ENCODE measurements at regions not wholly inside any gene's neighbourhood (a gene's known extent, or its start where the extent isn't known, plus 50 kb on each side); places are given as distances from the start of the nearest gene placed in this dataset.

DNA sequence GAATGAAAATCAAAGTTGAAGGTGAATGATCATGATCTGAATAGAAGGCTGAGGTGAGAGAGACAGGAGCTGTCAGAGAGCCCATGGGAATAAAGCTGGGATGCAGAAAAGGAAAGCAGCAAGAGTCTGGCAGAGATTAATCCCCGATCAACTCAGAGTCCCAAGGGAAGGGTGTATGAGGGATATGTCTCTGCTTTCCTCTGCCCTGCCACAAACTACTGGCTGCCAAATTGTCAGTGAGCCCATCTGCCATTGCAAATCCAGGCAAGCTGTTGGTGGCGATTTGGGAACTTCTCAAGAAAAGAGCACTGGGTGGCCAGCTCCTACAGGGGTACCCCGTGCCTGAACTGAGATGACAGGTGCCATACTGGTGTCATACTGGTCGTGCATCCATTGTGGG, 705.5 kb upstream of the MAN1A1 start:
- DNase-seq, result no peak

- no peak for DNase-seq
These were observed 690.1 kb upstream of the MAN1A1 start for GRCh38 chr6:120039664-120040063.

DNA sequence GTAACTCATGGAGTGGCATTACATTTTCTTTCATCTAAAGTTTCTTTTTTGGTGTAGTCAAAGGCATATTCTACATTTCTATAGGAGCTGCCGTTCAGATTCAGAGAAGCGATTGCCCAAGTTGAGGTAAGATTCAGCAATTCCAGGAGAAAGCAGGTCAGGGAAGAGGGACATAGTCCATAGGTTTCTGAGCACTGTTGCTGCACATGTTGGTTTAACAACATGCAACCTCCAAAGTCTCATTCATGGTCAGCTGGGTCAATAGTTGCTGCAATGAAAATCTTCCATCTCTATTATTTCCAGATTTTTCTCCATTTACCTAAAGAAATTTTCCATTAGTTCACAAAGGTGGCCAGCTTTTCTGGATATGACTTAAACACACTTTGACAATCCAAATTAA, 682.3 kb upstream of the MAN1A1 start:
- no peak for DNase-seq

DNA sequence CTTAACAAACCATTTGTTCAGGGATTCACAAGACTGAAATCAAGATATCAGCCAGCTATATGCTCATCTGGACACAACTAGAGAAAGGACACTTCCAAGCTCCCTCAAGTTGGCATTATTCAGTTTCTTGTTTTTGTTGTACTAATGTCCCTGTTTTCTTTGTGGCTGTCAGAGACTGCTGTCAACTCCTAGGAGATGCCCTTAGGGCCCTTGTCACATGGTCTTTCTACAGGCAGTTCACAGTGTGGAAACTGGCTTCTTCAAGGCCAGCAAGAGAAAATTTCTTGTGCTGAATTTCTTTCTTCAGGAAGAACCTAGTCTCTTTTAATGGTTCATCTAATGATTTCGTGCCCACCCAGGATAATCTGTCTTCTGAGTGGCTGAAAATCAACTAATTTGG, 677.2 kb upstream of the MAN1A1 start:
- DNase-seq, result no peak

DNA sequence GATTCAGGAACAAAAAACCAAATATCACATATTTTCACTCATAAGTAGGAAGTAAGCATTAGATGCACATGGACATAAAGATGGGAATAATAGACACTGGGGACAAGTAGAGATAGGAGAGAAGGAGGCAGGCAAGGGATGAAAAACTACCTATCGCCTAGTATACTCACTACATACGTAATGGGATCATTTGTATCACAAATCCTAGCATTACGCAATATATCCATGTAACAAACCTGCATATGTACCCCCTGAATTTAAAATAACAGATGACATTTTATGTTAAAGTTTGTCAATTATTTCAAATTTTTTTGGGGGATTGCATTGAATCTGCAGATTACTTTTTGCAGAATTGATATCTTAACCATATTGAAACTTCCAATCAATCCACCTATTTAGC, 660.5 kb upstream of the MAN1A1 start:
- DNase-seq, result no peak

GRCh38 chr6:120005292-120005976, 655.9 kb upstream of the MAN1A1 start:
- DNase-seq, result no peak

DNA sequence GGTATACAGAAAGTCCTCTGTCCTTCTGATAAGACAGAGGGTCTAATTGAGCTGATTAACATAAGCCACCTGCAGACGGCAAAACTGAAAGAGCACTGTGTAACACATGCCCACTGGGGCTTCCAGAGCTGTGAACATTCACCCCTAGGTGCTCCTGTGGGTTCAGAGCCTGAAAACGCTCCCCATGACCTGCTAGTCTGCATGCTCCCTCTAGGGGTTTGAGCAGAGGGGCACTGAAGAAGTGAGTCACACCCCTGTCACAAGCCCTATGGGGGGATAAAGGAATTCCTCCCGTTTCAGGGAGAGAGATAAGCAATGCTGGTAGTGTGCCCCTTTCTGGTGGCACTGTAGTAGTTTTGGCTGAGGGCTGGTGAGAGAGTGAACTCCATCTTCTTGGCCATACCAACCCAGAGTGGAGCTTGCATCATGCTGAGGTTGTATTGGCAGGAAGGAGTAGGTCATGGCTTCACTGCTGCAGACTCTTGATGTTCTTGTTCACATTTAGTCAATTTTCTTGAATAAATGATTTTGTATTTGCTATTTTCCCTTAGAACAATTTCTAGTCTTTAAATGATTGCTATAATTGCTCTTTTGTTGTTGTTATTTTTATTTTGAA, 637.5 kb upstream of the MAN1A1 start:
- no peak for DNase-seq

DNA sequence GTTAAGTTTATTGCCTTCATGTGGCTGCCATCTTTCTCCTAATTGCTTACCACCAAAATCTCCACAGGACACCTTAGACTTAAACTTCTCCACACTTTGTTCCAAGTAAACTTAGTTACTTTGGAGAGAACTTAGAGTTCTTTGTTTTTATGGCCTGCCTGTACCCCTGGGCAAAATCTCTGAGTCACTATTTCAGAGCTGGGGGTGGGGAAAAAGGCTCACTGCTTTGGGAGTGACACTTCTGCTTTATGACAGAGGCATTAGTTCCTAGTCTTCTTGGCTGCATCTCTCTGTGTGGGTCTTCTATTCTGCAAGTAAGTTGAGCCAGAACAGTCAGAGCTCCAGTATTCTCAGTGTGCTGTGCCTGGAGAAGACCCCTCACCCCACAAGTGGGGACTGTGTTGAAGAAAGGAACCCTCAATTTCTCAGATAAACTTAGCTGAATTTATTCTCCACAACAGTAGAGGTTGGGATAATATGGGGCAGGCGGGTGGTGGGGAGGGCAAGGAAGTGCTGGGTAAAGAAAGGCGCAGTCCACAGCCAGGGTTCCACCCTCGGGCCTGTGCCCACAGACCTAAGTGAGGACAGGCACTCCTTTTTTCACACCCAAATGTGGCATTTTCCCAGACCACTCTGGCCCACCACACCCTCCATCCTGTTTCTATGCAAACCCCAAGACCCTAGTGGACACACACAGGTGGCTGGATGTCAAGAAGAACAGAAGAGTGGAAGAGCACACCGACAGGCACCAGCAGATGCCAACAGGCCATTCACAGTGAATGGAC, 636.6 kb upstream of the MAN1A1 start:
- DNase-seq, result no peak

DNA sequence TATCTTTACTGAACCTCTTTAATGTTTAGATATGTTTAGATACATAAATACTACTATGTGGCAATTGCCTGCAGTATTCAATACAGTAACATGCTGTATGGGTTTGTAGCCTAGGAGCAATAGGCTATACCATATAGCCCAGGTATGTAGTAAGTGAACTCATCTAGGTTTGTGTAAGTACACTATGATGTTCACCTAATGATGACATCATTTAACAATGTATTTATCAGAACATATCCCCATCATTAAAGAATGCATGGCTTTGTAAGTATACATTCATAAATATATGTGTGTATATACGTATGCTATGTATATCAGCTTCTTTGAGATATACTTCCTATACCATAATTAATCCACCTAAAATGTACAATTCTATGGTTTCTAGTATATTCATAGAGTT, 631.2 kb upstream of the MAN1A1 start:
- DNase-seq, result no peak

- DNase-seq, result no peak
These were observed 630.3 kb upstream of the MAN1A1 start for GRCh38 chr6:119979862-119980261.

DNA sequence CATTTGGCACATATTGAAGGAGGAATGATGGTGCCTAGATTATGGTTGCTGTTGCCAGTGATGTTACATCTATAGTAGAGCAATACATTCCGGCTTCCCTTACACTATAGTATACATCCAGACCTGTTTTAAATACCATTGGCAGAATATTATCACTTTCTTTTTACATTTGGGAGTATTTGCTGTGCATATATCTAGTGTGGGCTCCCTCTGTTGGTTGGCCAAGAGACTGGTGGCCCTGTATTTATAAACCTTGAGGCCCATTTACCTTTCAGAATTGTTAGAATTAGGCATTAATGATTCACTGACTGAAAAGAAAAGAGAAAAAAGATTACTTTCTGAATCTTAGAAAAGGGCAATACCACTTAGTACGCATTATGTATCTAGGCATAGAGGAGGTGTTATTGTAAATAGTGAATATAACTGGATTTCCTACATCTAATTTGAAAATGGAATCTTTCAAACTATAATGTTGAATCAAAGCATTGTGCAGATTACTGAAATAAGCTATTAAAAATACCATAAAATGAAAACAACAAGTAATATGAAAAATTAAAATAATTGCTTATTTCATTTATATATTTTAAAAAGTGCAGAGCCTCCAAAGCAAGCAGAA, 628.8 kb upstream of the MAN1A1 start:
- DNase-seq, result no peak

- no peak for DNase-seq
These were observed 625.0 kb upstream of the MAN1A1 start for GRCh38 chr6:119974430-119975159.

DNA sequence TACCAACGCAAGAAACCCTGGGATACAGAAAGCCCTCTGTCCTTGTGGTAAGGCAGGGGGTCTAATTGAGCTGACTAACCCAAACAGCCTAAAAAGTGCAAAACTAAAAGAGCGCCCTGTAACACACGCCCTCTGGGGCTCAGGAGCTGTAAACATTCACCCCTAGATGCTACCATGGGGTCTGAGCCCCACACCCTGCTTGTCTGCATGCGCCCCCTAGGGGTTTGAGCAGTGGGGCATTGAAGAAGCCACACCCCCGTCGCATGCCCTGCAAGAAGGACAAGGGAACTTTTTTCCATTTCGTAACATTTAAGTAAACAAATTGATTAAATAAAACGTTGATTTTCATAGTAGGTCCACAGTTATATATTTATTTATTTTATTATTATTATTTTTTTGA, 616.9 kb upstream of the MAN1A1 start:
- no peak for DNase-seq

- DNase-seq, result no peak
These were observed 616.3 kb upstream of the MAN1A1 start for GRCh38 chr6:119965900-119966299.

GRCh38 chr6:119965008-119965407, 615.4 kb upstream of the MAN1A1 start:
- DNase-seq, result no peak

DNA sequence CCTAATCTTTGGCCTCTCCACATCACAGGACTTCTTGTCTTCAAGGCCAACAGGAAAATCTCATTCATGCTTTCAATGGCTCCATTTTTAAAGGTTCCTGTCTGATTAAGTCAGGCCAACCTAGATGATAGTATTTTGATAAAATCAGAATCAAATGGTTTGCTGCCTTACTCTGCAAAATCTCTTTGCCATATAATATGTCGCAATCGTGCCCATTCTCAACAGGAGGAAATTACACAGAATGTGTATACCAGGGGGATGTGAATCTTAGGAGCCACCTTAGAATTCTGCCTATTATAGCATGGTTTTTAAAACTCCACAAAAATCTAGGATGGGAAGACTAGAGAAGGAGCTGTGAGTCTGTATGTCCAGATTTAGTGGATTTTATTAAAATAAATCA, 612.9 kb upstream of the MAN1A1 start:
- DNase-seq, result no peak

DNA sequence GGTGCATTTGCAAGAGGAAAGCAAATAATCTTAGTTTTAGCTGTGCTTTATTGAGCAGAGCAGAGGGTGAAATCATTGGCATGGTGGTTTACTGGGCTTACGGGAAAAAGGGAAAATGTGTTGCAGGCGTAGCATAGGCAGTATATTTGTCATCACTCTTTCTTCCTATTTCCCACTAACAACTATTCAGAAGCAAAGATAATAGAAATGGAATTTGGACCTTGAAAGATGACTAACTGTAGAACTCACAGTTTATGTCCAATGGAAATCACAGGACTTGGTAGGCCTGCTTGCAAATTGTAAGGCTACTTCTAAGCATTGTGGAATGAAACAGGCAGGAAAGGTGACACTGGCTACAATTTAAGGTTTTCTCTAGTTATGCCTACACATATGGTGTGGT, 611.9 kb upstream of the MAN1A1 start:
- DNase-seq, result no peak

DNA sequence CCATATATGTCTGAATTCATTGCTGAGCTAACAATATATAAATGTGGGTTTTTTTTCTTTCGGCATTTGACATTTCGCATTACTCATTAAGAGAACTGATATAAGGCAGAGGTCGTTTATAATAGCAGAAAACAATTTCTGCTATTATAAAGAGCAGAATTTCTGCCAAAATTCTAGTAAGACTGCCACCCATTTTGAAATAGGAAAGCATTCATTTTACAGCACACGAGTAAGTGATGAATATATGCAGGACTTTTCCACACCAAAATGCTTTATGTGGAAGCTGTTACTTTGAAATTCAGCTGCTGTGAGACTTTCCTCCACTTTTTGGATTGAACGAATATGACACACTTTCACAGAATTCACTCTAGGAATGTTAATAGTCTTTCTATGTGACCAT, 610.9 kb upstream of the MAN1A1 start:
- DNase-seq, result no peak

DNA sequence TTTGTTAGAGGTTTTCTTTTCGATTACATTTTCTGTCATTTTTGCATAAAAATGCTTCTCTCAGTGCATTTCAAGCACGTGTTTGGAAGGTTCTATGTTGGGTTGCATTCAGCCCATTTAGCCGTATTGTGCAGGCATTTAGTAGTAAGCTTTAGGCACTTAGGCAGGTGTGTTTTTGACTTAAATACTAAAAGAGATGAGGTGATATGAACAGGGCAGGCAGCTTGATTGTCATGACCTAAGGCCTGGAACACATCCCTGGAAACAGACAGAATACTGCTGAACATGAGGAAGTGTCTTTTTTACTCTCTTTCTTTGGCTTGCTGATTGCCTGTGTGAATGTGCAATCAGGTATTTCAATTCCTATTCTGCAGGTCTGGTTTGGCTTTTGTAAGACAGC, 610.5 kb upstream of the MAN1A1 start:
- no peak for DNase-seq

- no peak for DNase-seq
These were observed 607.6 kb upstream of the MAN1A1 start for GRCh38 chr6:119957195-119957594.

DNA sequence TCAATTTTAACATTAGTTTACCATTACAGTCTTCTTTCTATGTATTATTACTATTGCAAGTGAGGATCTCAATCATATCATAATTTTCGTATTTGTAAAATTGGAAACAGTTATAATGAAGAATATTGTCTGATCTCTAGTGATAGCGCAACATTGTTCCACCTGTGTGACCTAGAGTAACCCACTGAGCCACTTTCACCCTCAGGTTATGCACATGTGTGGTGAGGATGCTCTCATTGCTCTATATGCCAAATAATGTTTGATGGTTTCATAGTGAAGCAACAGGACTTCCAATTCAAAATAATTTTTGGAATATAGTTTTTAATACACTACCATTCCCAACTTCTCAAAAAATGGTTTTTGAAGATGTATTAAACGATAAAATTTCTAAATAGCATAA, 603.1 kb upstream of the MAN1A1 start:
- DNase-seq, result no peak

DNA sequence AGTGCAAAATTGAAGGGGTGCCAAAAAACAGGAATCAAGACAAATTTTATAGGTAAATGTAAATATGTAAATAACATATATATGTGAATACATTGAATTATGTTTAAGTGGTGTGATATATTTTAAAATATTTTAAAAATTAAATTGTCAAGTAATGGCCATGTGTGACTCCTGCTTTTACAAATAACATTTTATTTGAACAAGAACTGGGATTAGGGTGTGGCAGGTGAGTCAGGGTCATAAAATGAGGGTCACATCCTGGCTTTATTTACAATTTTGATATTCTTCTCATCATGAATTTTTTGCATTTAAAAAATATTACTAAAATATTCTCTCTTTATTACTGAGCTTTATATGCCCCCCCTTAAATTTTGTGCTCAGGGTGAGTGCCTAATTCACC, 601.1 kb upstream of the MAN1A1 start:
- DNase-seq, result no peak

DNA sequence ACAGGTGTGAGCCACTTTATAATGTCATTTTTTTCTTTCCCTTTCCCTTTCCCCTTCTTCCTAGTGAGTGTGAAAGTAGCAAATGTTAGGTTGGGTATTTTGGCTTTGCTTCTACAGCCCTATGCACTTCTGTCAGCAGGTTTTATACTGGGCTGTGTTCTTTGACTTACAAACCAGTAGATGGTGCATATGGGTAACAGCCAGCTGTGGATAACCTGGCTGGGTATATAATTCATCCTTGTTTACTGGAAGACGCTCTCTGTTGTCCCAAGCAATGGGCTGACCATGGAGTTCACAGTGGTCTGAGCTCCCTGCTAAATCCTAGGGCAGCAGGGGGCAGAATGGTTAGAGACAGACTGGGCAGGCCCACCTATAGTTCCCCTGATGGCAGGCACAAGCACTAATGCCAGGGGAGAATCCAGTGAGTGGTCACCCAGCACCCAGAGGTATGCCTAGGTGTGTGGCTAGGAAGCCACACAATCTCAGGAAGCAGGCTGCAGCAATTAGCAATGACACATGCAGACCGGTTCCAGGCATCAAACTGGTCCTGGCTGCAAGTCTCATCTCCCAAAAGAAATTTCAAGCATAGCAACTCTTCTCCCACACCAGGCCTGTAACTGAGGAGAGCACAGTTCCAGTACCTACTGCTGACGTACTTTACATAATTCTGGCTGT, 592.7 kb upstream of the MAN1A1 start:
- no peak for DNase-seq

All from activated CD4-positive, alpha-beta T cell treated with anti-CD3 and anti-CD28 coated beads for 1 hour (primary cell).